Peyer's patch (tissue), 4 donors: ENCODE measurements at regions not wholly inside any gene's neighbourhood (a gene's known extent, or its start where the extent isn't known, plus 50 kb on each side); places are given as distances from the start of the nearest gene placed in this dataset.

Source experiments
- DNase-seq, 3 donors: peaks; one replicate each; pipeline ENCODE4 v3.0.0-alpha.2; 2017 to 2019
- H3K27ac ChIP-seq, 4 donors: fragments of 200-600 bp; sonication (generic); one replicate each; pipeline ENCODE4 v1.5.1; 2016 to 2019
- H3K27me3 ChIP-seq, 2 donors: fragments of 200-600 bp; sonication (generic); one replicate each; pipeline ENCODE4 v1.5.1; 2019
- H3K36me3 ChIP-seq, 3 donors: fragments of 200-600 bp; sonication (generic); one replicate each; pipeline ENCODE4 v1.5.1; 2016 to 2019
- H3K4me1 ChIP-seq, 4 donors: fragments of 200-600 bp; sonication (generic); one replicate each; pipeline ENCODE4 v1.5.1; 2016 to 2019
- H3K4me3 ChIP-seq, 4 donors: fragments of 200-600 bp; sonication (generic); 1 replicate in 3 of 4; 2 replicates in 1 of 4; pipeline ENCODE4 v1.5.1; 2016 to 2019; ENCODE audit warnings: mild to moderate bottlenecking in 1 of 4
- H3K9me3 ChIP-seq, 4 donors: fragments of 200-600 bp; sonication (generic); one replicate each; pipeline ENCODE4 v1.5.1; 2016 to 2019; ENCODE audit warnings: mild to moderate bottlenecking in 1 of 4
- CTCF ChIP-seq, 6 experiments: fragments of 450-650 bp in 4 of 6; fragments of 200-600 bp in 2 of 6; sonication (generic) in 1 of 6; IDR thresholded peaks; one replicate each; pipeline ENCODE4 v1.5.1; 2017 to 2019; ENCODE audit warnings: antibody characterized with exemption in 6 of 6, mild to moderate bottlenecking in 3 of 6, moderate library complexity in 1 of 6
- POLR2A ChIP-seq, 2 donors: fragments of 450-650 bp; IDR thresholded peaks; one replicate each; pipeline ENCODE4 v1.5.1; 2017; ENCODE audit warnings: antibody characterized with exemption in 2 of 2, mild to moderate bottlenecking in 2 of 2, moderate library complexity in 2 of 2

- Histone ChIP-seq H3K36me3 (no peaks in the 10 kb centered on the region), H3K27me3 (no peaks in the 10 kb centered on the region), H3K27ac (no peak overlapping the region), H3K4me1 (peaks cover 0 to 7% (median 0%) of the 10 kb centered on the region in 4 donors), H3K4me3 (peak overlapping the region in 3 of 4 donors; percentile 42 to 55 (median 45)), H3K9me3 (no peaks in the 10 kb centered on the region)
- no peak for DNase-seq
- no peak for TF ChIP-seq CTCF (IDR thresholded peaks at IDR 0.05)
- TF ChIP-seq POLR2A (IDR thresholded peaks at IDR 0.05), result no peak
Observed at GRCh38 chr2:126971162-126971480, 72.4 kb downstream of the TEX51 start.

GRCh38 chr2:126971481-126972278 lies 73.0 kb downstream of the TEX51 start:
- no peaks in the 10 kb centered on the region for H3K9me3 ChIP-seq
- TF ChIP-seq POLR2A (IDR thresholded peaks at IDR 0.05), result no peak
- peak; percentile 45 to 91 (median 84) for TF ChIP-seq CTCF (IDR thresholded peaks at IDR 0.05)
- peak; percentile 44 to 76 (median 76) for DNase-seq
- no peaks in the 10 kb centered on the region for H3K27me3 ChIP-seq
- no peaks in the 10 kb centered on the region for H3K36me3 ChIP-seq
- peak overlapping the region in 1 of 4 donors; percentile 42 for H3K27ac ChIP-seq
- H3K4me1 ChIP-seq, result peaks cover 0 to 7% (median 0%) of the 10 kb centered on the region in 4 donors
- H3K4me3 ChIP-seq, result peak overlapping the region; percentile 15 to 55 (median 44)

- Histone ChIP-seq H3K4me3 (peak overlapping the region in 3 of 4 donors; percentile 42 to 55 (median 45)), H3K36me3 (no peaks in the 10 kb centered on the region), H3K4me1 (peaks cover 0 to 7% (median 0%) of the 10 kb centered on the region in 4 donors), H3K9me3 (no peaks in the 10 kb centered on the region), H3K27me3 (no peaks in the 10 kb centered on the region), H3K27ac (peak overlapping the region in 1 of 4 donors; percentile 42)
- TF ChIP-seq CTCF (IDR thresholded peaks at IDR 0.05) (no peak), POLR2A (IDR thresholded peaks at IDR 0.05) (no peak)
- no peak for DNase-seq
Observed at GRCh38 chr2:126972279-126972626, 73.6 kb downstream of the TEX51 start.

GRCh38 chr2:126973745-126974144 lies 75.1 kb downstream of the TEX51 start:
- Histone ChIP-seq H3K9me3 (no peaks in the 10 kb centered on the region), H3K4me3 (no peak overlapping the region), H3K36me3 (no peaks in the 10 kb centered on the region), H3K4me1 (peaks cover 0 to 7% (median 0%) of the 10 kb centered on the region in 4 donors), H3K27ac (no peak overlapping the region), H3K27me3 (no peaks in the 10 kb centered on the region)
- TF ChIP-seq CTCF (IDR thresholded peaks at IDR 0.05) (no peak), POLR2A (IDR thresholded peaks at IDR 0.05) (no peak)
- DNase-seq, result no peak

- no peak overlapping the region for H3K4me3 ChIP-seq
- H3K27ac ChIP-seq, result no peak overlapping the region
- no peaks in the 10 kb centered on the region for H3K27me3 ChIP-seq
- DNase-seq, result no peak
- H3K4me1 ChIP-seq, result peaks cover 0 to 7% (median 0%) of the 10 kb centered on the region in 4 donors
- TF ChIP-seq CTCF (IDR thresholded peaks at IDR 0.05) (no peak), POLR2A (IDR thresholded peaks at IDR 0.05) (no peak)
- no peaks in the 10 kb centered on the region for H3K36me3 ChIP-seq
- H3K9me3 ChIP-seq, result no peaks in the 10 kb centered on the region
Observed at GRCh38 chr2:126975671-126976655, 77.3 kb downstream of the TEX51 start.
